Dedifferentiated amniotic fluid mesenchymal stem cell (primary cell): ENCODE measurements at regions not wholly inside any gene's neighbourhood (a gene's known extent, or its start where the extent isn't known, plus 50 kb on each side); places are given as distances from the start of the nearest gene placed in this dataset.
"Not testable (repeated sequence)": the region's sequence is repeated elsewhere in the genome, so short reads cannot be mapped to it uniquely, and the experiment has no call there.

Experiments
- DNase-seq: peaks from one replicate; pipeline ENCODE4 v3.0.0-alpha.2; 2016; ENCODE audit errors: extremely low spot score

- DNase-seq = not testable (repeated sequence)
Observed at GRCh38 chr11:91483956-91484355, 740.7 kb upstream of the FAT3 start.

DNA sequence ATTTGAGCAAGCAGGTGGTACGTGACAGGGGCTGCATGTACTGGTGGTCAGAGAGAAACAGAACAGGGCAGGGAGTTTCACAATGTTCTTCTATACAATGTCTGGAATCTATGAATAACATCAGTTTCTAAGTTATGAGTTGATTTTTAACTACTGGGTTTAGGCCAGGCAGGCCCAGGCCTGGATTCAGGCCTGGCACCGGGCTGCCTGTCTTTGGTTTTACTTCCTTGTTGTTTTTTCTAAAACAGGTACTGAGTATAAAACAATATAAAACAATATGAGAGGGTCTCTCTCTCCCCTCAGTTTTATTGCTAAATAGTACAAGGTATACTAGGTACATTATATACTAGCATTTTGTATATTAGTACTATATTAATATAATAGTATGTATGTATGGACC lies 742.7 kb upstream of the FAT3 start:
- DNase-seq = not testable (repeated sequence)

- no peak for DNase-seq
Observed at GRCh38 chr11:91470656-91471055, 754.0 kb upstream of the FAT3 start.

DNA sequence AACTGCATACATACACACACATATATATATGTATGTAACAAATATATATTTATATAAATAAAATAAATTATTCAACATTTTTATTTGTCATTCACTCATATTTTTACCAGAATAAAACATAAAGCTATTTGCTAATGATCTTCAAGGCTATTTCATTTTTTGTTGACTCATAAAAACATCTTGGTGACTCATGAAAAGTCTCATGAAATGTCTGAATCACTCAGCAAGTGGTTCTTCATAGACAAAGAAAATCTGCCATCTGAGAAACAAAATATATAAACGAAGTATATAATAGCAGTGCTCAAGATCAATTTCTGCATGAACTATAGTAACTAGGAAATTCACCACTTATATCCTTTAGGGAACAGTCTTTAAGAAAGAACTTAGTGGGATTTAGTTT lies 764.8 kb upstream of the FAT3 start:
- DNase-seq = no peak

- DNase-seq = no peak
Observed at GRCh38 chr11:91446267-91446666, 778.4 kb upstream of the FAT3 start.

GRCh38 chr11:91435694-91436395 lies 788.8 kb upstream of the FAT3 start:
- no peak for DNase-seq

DNA sequence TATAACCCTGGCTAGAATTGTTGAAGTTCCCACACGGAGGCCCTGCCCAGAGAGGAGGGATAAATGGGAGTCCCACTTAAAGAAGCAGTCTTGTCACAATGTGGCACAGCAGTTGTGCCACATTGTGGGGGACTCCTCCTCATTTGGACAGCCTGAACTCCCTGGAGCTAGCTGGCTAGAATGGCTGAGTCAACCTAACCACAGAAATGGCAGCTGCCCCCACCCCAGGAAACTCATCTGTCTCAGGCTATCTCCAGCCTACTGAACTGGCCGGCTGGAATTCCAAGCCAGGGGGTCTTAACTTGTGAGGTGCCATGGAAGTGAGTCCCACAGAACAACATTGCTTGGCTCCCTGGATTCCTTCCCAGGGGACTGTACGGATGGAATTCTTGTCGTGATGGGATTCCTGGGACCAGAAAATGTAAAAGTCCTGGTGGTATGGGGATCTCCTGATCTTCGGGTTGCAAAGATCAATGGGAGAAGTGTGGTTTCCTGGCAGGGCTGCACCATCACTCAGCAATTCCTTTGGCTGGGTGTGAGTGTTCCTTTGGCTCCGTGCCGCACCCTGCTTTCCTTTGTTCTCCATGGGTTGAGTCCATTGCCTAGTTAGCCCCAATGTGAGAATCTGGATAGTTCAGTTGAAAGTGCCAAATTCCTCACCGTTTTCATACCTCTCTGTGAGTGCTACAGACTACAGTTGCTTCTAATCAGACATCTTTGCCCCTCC lies 791.2 kb upstream of the FAT3 start:
- no peak for DNase-seq

GRCh38 chr11:91421641-91422040 lies 803.0 kb upstream of the FAT3 start:
- no peak for DNase-seq

DNA sequence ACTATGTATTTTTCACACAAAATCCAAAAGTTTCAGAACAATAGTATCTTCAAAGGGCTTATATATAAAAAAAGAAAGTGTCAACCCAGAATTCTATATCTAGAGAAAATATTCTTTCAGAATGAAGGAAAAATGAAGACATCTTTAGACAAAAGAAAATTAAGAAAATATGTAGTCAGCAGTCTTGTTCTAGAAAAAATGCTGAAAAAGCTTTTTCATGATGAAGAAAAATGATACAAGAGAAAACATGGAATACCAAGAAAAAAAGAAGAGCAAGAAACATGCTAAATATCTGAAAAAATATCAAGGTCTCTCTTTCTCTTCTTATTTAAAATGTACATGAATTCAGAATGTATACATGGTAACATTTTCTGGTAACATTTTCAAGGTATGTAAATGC lies 816.8 kb upstream of the FAT3 start:
- DNase-seq = no peak

GRCh38 chr11:91406009-91406408 lies 818.6 kb upstream of the FAT3 start:
- DNase-seq = no peak

- DNase-seq = no peak
Observed at GRCh38 chr11:91404344-91404743, 820.3 kb upstream of the FAT3 start.

DNA sequence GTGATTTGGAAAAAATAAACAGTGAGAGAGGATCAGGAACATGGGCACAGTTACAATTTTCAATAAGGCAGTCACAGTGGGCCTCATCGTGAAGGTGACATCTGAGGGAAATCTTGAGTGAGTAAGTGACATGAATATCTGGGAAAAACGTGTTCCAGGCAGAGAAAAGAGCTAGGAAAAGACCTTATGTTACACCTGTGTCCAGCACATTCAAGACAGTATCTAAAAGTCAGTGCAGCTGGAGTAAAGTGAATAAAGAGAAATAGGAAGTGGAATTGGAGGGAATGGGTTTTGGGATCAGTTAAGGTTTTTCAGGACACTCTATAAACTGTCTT lies 827.5 kb upstream of the FAT3 start:
- DNase-seq = no peak

DNA sequence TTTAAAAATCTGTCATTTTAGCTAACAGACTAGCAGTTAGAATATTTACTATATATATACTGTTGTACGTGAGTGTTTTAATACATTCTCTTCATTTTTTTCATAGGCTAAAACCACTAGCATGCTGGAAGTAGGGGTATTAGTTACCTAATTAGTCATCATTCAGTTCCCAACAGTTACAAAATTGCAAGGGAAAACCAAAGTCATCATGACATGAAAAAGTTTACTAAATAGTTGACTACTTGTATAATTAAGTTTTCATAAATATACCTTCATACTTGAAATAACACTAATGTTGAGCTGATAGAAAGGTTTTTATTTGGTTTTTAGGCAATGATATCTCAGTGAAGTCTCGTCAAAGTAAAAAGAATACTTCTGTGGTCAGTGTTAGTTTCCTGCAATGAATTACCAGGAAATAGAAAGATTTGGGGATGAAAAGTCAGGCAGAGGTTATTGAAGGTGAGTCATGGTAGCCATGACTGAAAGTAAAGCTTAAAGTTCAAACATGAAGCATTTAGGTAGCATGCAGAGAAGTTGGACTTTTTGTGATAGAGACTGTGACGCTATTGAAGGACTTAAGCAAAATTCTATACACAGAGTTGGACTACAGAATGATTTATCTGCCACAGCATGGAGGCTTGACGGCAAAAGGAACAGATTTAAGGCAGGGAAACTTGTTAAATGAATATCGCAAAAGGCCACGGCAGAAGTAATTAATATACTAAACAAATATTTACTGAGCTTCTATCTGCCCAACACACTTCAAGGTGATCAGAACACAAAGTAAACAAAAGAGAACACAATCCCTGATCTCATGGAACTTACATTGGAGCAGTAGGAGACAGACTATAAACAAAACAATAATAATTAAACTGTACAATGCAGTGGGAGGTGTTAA lies 828.1 kb upstream of the FAT3 start:
- DNase-seq = no peak

- no peak for DNase-seq
Observed at GRCh38 chr11:91394727-91395414, 829.7 kb upstream of the FAT3 start.

DNA sequence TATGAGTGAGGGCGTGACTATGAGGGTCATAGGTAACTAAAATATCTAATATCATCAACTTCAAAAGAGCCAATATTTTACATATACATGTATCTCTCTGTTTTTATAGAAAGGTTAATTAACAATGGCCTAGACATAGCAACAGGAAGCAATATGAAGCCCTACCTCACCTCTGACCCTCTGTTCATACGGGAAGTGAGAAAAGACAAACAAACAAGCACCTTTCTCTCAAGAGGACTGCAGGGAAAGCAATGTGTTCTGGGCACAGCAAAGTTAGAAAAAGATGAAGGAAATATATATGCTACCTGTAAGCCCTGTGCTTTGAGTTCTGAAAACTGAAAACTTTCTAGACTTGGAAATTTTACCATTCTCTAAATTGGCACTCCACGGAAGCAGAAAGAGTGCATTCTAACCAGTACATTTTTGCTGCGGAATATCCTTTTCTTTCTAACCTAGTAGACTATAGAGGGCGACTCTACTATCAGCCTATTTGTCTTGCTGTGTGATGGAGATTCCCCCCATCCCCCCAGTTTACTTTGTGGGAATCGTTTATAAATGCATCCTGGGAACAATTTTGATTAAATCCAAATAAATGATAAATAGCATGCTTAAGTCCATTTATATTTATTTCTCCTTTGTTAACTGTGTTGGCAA lies 830.4 kb upstream of the FAT3 start:
- no peak for DNase-seq

- DNase-seq = no peak
Observed at GRCh38 chr11:91382946-91383345, 841.7 kb upstream of the FAT3 start.

DNA sequence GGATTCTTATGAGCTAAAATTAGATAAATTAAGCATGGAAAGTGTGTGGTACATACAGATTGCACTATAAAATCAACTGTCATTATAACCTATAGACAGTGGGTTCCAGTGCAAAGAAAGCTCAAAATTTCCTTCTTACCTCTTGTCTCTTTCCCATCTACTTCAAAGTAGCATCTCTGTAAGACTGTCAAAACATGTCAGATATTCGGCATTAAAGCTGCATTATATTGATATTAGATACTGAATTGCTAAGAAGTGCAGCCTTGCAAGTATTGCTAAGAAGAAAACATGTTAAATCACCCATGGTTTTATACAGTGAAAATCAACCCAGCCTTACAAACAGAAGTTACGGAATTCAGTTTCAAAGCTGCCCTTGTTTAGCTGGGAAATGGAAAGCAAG lies 849.8 kb upstream of the FAT3 start:
- no peak for DNase-seq

DNA sequence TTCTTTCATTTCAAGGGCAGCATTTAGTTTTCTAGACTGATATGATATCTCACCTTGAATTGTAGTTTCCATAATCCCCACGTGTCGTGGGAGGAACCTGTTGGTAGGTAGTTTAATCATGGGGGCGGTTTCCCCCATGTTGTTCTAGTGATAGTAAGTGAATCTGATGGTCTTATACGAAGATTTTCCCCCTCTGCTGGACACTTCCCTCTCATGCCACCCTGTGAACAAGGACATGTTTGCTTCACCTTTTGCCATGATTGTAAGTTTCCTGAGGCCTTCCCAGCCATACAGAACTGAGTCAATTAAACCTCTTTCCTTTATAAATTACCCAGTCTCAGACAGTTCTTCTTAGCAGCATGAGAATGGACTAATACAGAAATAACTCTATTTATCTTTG lies 851.1 kb upstream of the FAT3 start:
- DNase-seq = no peak

GRCh38 chr11:91366816-91367215 lies 857.8 kb upstream of the FAT3 start:
- no peak for DNase-seq

GRCh38 chr11:91365986-91366585 lies 858.5 kb upstream of the FAT3 start:
- no peak for DNase-seq

- no peak for DNase-seq
Observed at GRCh38 chr11:91350931-91351330, 873.7 kb upstream of the FAT3 start.
